HCT116 (cell line): ENCODE measurements at regions not wholly inside any gene's neighbourhood (a gene's known extent, or its start where the extent isn't known, plus 50 kb on each side); places are given as distances from the start of the nearest gene placed in this dataset.

ENCODE experiments used
- ATAC-seq: fragments of 200-7000 bp; cut with Tn5 transposase; 2 replicates; pipeline ENCODE4 v1.9.1; 2020; ENCODE audit warnings: mild to moderate bottlenecking, moderate library complexity
- BruUV-seq: library from RNA; stranded (reverse); fragments of 400-500 nt; replicated peaks from 2 replicates; lab custom pipeline; 2021; lab: Mats Ljungman, UMichigan
- CTCF ChIA-PET: fragments of 300-600 bp; sonication (Branson Sonifier 250); formaldehyde crosslinking; loops from one replicate; lab custom pipeline; 2021; ENCODE audit warnings: antibody characterized with exemption; lab: Charles Lee
- POLR2A ChIA-PET: fragments of 300-600, 350-600 bp; sonication (Branson Sonifier 250); formaldehyde crosslinking; loops from one replicate; lab custom pipeline; 2021; ENCODE audit warnings: antibody characterized with exemption; lab: Charles Lee
- RAD21 ChIA-PET, 2 experiments: fragments of 300-600 bp; sonication (Branson Sonifier 250); formaldehyde crosslinking; loops; one replicate each; lab custom pipeline; 2023; ENCODE audit warnings: low total read pairs in 2 of 2; ENCODE audit not compliant: uncharacterized antibody in 2 of 2, unreplicated experiment in 2 of 2, low non-redundant PET in 1 of 2; lab: Charles Lee
- DNase-seq: peaks from one replicate; pipeline ENCODE4 v3.0.0-alpha.2; 2010; ENCODE audit warnings: low read depth, low spot score
- H2AFZ ChIP-seq: fragments of 200-600 bp; shearing (Covaris generic), sonication (generic); 2 replicates; pipeline ENCODE4 v1.6.1; 2017; ENCODE audit warnings: low read depth, mixed run types, mixed read lengths, antibody characterized with exemption, low read length; ENCODE audit not compliant: poor library complexity, severe bottlenecking
- H3K27ac ChIP-seq: 2 replicates; pipeline ENCODE4 v1.5.1; 2012; ENCODE audit warnings: low read depth, low read length
- H3K27me3 ChIP-seq: fragments of 200-600 bp; sonication (generic); 2 replicates; pipeline ENCODE4 v1.6.1; 2016; ENCODE audit warnings: mixed run types, low read length, mixed read lengths; ENCODE audit not compliant: insufficient read depth
- H3K36me3 ChIP-seq, 2 experiments: fragments of 200-500 bp in 1 of 2; fragments of 200-600 bp in 1 of 2; sonication (Bioruptor generic) in 1 of 2; sonication (generic) in 1 of 2; 2 replicates each; pipeline versions ENCODE4 v1.5.1 to v1.6.1; 2014 to 2016; ENCODE audit warnings: low read length in 2 of 2, inconsistent platforms in 1 of 2, mixed read lengths in 1 of 2, mixed run types in 1 of 2; ENCODE audit not compliant: insufficient read depth in 2 of 2, control insufficient read depth in 1 of 2
- H3K4me1 ChIP-seq, 2 experiments: fragments of 200-600 bp in 1 of 2; sonication (generic) in 1 of 2; 2 replicates each; pipeline versions ENCODE4 v1.5.1 to v1.6.1; 2012 to 2017; ENCODE audit warnings: low read length in 2 of 2, inconsistent platforms in 1 of 2, mild to moderate bottlenecking in 1 of 2, mixed read lengths in 1 of 2, mixed run types in 1 of 2, moderate library complexity in 1 of 2; ENCODE audit not compliant: insufficient read depth in 2 of 2, control insufficient read depth in 1 of 2
- H3K4me2 ChIP-seq: fragments of 200-600 bp; sonication (generic); 2 replicates; pipeline ENCODE4 v1.6.1; 2017; ENCODE audit warnings: mixed run types, low read length, mixed read lengths
- H3K4me3 ChIP-seq, 2 experiments: fragments of 200-600 bp in 1 of 2; sonication (generic) in 1 of 2; replicated peaks in 1 of 2; 2 replicates each; pipeline ENCODE4 v1.5.1; 2011 to 2016; ENCODE audit warnings: low read length in 2 of 2, control low read depth in 1 of 2, low read depth in 1 of 2, mild to moderate bottlenecking in 1 of 2, mixed read lengths in 1 of 2, mixed run types in 1 of 2
- H3K79me2 ChIP-seq: fragments of 200-600 bp; sonication (generic); 2 replicates; pipeline ENCODE4 v1.6.1; 2017; ENCODE audit warnings: mild to moderate bottlenecking, mixed run types, low read length, moderate library complexity, mixed read lengths; ENCODE audit not compliant: insufficient read depth
- H3K9ac ChIP-seq: fragments of 200-600 bp; sonication (generic); 2 replicates; pipeline ENCODE4 v1.6.1; 2016; ENCODE audit warnings: low read length, mixed read lengths
- H3K9me2 ChIP-seq: fragments of 200-600 bp; sonication (generic), shearing (Covaris generic); 2 replicates; pipeline ENCODE4 v1.6.1; 2017; ENCODE audit warnings: mixed run types, mild to moderate bottlenecking, moderate library complexity; ENCODE audit not compliant: insufficient read depth
- H3K9me3 ChIP-seq, 2 experiments: fragments of 200-500 bp in 1 of 2; fragments of 200-600 bp in 1 of 2; sonication (Bioruptor generic) in 1 of 2; sonication (generic) in 1 of 2; 2 replicates each; pipeline ENCODE4 v1.6.1; 2014 to 2017; ENCODE audit warnings: low read length in 2 of 2, mixed read lengths in 2 of 2, inconsistent platforms in 1 of 2, low read depth in 1 of 2, mild to moderate bottlenecking in 1 of 2, mixed run types in 1 of 2, moderate library complexity in 1 of 2; ENCODE audit not compliant: control insufficient read depth in 1 of 2, insufficient read depth in 1 of 2
- H4K20me1 ChIP-seq: fragments of 200-600 bp; sonication (generic), shearing (Covaris generic); 2 replicates; pipeline ENCODE4 v1.6.1; 2017; ENCODE audit warnings: mixed run types, mild to moderate bottlenecking, moderate library complexity; ENCODE audit not compliant: insufficient read depth
- CEBPB ChIP-seq: IDR thresholded peaks from 2 replicates; pipeline ENCODE4 v1.6.1; 2012; ENCODE audit warnings: low read depth
- EZH2 ChIP-seq: fragments of 200-600 bp; sonication (generic); IDR thresholded peaks from 2 replicates; pipeline ENCODE4 v1.6.1; 2017; ENCODE audit warnings: antibody characterized with exemption, mixed run types
- FOSL1 ChIP-seq: IDR thresholded peaks from 2 replicates; pipeline ENCODE4 v1.6.1; 2012; ENCODE audit warnings: low read depth
- MAX ChIP-seq: IDR thresholded peaks from 2 replicates; pipeline ENCODE4 v1.6.1; 2012
- RAD21 ChIP-seq: IDR thresholded peaks from 2 replicates; pipeline ENCODE4 v1.6.1; 2012; ENCODE audit warnings: low read depth, mild to moderate bottlenecking
- REST ChIP-seq: IDR thresholded peaks from 2 replicates; pipeline ENCODE4 v1.6.1; 2012; ENCODE audit warnings: low read depth
- SIN3A ChIP-seq: IDR thresholded peaks from 2 replicates; pipeline ENCODE4 v1.6.1; 2012; ENCODE audit warnings: low read depth
- SP1 ChIP-seq: IDR thresholded peaks from 2 replicates; pipeline ENCODE4 v1.6.1; 2012; ENCODE audit warnings: low read depth
- SRF ChIP-seq: IDR thresholded peaks from 2 replicates; pipeline ENCODE4 v1.6.1; 2012; ENCODE audit warnings: low read depth
- TCF7L2 ChIP-seq: IDR thresholded peaks from 2 replicates; pipeline ENCODE4 v1.7.0; 2011; ENCODE audit warnings: borderline replicate concordance, inconsistent platforms; ENCODE audit not compliant: insufficient read depth, insufficient read length; ENCODE audit errors: extremely low read depth
- YY1 ChIP-seq: IDR thresholded peaks from 2 replicates; pipeline ENCODE4 v1.6.1; 2011; ENCODE audit warnings: low read length, low read depth, moderate library complexity, mild to moderate bottlenecking; ENCODE audit not compliant: insufficient replicate concordance; ENCODE audit errors: extremely low read depth
- ZFX ChIP-seq: fragments of 450-650 bp; IDR thresholded peaks from 2 replicates; pipeline ENCODE4 v1.6.1; 2017
- ZNF274 ChIP-seq: fragments of 200-500 bp; sonication (Bioruptor generic); IDR thresholded peaks from 2 replicates; pipeline ENCODE4 v1.6.1; 2014; ENCODE audit warnings: mild to moderate bottlenecking, low read depth, low read length, inconsistent platforms
- intact Hi-C: fragments of 100-400 bp; cut with micrococcal nuclease; formaldehyde crosslinking; loops from 2 replicates; pipeline ENCODE4 v1.10.0; 2022
- TF ChIP-seq, protein P1 (sequence below): IDR thresholded peaks from 2 replicates; pipeline ENCODE4 v1.6.1; 2011; ENCODE audit warnings: mild to moderate bottlenecking, low read length, moderate library complexity; ENCODE audit not compliant: insufficient replicate concordance; ENCODE audit errors: extremely low read depth
- TF ChIP-seq, protein P2 (sequence below): IDR thresholded peaks from 2 replicates; pipeline ENCODE4 v1.6.1; 2012

- BruUV-seq, result no TSS peak
- Histone ChIP-seq H2AFZ (no peak overlapping the region), H3K36me3 (no peaks in the 10 kb centered on the region), H4K20me1 (no peaks in the 10 kb centered on the region), H3K4me2 (no peak overlapping the region), H3K9ac (no peak overlapping the region), H3K9me2 (no peaks in the 10 kb centered on the region), H3K9me3 (no peaks in the 10 kb centered on the region), H3K27me3 (no peaks in the 10 kb centered on the region), H3K4me1 (no peaks in the 10 kb centered on the region), H3K79me2 (no peaks in the 10 kb centered on the region), H3K4me3 (no peak overlapping the region), H3K27ac (no peak overlapping the region)
- intact Hi-C loops, result no loop called here
- DNase-seq, result no peak
- ChIA-PET CTCF (no interaction called here), POLR2A (no interaction called here), RAD21 (no interaction called here)
- TF ChIP-seq EZH2 (no peak), SP1 (no peak), SIN3A (no peak), CEBPB (no peak), SRF (no peak), YY1 (no peak), TCF7L2 (no peak), ZNF274 (no peak), FOSL1 (no peak), ZFX (no peak), RAD21 (no peak), MAX (no peak), REST (no peak)
- TF ChIP-seq, protein P1, sequence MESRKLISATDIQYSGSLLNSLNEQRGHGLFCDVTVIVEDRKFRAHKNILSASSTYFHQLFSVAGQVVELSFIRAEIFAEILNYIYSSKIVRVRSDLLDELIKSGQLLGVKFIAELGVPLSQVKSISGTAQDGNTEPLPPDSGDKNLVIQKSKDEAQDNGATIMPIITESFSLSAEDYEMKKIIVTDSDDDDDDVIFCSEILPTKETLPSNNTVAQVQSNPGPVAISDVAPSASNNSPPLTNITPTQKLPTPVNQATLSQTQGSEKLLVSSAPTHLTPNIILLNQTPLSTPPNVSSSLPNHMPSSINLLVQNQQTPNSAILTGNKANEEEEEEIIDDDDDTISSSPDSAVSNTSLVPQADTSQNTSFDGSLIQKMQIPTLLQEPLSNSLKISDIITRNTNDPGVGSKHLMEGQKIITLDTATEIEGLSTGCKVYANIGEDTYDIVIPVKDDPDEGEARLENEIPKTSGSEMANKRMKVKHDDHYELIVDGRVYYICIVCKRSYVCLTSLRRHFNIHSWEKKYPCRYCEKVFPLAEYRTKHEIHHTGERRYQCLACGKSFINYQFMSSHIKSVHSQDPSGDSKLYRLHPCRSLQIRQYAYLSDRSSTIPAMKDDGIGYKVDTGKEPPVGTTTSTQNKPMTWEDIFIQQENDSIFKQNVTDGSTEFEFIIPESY, result no peak
- TF ChIP-seq, protein P2, sequence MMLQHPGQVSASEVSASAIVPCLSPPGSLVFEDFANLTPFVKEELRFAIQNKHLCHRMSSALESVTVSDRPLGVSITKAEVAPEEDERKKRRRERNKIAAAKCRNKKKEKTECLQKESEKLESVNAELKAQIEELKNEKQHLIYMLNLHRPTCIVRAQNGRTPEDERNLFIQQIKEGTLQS, result no peak
- ATAC-seq, result no peak
These were observed 106.2 kb upstream of the KLF8 start for GRCh38 chrX:56125946-56126345.
